Ammon's horn (tissue), 1 donor: ENCODE measurements at regions not wholly inside any gene's neighbourhood (a gene's known extent, or its start where the extent isn't known, plus 50 kb on each side); places are given as distances from the start of the nearest gene placed in this dataset.
"Not testable (repeated sequence)": the region's sequence is repeated elsewhere in the genome, so short reads cannot be mapped to it uniquely, and the experiment has no call there.

Source experiments
- DNase-seq: peaks from one replicate; pipeline ENCODE4 v3.0.0-alpha.2; 2016; ENCODE audit warnings: low spot score

DNA sequence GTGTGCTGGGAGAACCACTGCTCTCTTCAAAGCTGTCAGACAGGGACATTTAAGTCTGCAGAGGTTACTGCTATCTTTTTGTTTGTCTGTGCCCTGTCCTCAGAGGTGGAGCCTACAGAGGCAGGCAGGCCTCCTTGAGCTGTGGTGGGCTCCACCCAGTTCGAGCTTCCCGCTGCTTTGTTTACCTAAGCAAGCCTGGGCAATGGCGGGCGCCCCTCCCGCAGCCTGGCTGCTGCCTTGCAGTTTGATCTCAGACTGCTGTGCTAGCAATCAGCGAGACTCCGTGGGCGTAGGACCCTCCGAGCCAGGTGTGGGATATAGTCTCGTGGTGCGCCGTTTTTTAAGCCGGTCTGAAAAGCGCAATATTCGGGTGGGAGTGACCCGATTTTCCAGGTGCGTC, 164.0 kb downstream of the HRH4 start:
- DNase-seq = not testable (repeated sequence)

- no peak for DNase-seq
Observed at GRCh38 chr18:24627644-24628315, 167.3 kb downstream of the HRH4 start.

DNA sequence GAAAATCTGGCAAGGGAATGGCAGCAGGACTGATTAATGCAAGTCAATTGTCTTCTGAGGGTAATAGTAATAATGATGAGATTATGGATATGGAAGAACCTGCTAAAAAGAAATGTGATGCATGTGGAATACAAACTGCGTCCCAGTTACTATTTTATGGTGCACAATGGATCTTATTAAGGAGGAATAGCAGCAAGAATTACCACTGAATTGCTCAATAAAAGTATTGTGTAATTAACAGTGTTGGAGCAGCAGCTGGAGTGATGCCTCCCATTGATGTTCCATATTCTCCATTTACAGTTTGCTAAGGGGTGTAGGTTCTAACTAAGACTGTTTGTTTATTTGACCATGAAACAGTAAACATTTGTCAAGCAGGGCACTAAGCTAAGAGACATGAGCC, 167.9 kb downstream of the HRH4 start:
- no peak for DNase-seq

GRCh38 chr18:24629921-24630320, 169.5 kb downstream of the HRH4 start:
- no peak for DNase-seq

DNA sequence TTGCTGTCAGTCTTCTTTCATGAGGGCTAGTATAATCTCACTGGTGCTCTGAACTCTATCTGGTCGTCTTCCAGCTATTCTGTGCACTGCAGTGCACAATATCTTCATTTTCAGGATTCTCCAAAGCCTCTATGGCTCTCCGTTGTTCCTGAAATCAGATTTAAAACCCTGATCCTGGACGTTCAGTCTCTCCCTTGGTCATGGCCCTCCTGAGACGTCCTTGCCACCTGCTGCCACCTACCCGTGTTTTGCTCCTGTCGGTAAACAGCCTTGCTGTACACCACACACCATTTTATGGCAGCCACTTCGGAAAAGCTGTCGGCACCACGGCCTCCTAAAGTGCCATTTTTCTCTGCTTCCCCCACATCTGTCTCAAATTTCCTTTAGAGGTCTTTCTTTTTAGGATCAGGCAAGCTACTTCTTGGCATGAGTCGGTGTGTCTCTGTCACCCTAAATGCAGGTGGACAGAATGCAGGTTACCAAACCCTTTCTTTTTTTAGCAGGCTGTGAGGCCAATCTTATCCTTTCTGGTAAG, 170.0 kb downstream of the HRH4 start:
- no peak for DNase-seq

DNA sequence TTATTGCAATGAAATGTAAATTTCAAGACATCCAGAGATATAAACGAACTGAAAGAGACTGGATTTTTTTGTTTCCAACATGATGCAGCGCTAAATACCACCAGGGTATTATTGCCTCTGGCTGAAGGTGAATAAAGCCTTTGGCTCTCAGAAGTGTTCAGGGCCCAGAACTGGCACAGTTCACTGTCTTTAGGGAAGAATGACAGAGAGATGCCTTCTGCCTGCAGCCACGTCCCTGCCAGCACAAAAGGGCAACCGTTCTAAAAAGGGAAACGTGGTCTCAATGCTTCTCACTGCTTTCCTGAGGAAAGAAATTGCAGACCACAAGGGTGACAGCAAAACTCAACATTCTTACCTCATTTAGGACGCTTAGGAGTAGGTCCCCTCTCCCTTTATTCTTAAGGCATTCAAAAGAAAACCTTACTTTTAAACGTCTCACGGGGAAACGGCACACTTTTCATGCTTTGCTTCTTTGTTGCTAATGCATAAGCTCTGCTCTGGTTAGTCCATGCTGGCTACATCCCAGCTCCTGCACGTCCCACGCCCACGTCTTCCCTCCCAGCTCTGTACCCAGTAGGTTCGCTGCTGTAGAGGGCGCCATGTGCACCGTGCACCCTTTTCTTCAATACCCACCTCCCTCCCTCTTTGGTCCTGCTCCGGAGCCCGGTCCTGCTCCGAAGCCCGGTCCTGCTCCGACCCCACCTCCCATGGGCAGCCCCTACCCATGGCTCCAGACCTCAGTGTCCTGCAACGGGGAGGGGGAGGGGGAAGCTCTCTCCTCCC, 171.0 kb downstream of the HRH4 start:
- DNase-seq = no peak

- DNase-seq = no peak
Observed at GRCh38 chr18:24632158-24632988, 171.9 kb downstream of the HRH4 start.

- DNase-seq = no peak
Observed at GRCh38 chr18:24633121-24633520, 172.7 kb downstream of the HRH4 start.

DNA sequence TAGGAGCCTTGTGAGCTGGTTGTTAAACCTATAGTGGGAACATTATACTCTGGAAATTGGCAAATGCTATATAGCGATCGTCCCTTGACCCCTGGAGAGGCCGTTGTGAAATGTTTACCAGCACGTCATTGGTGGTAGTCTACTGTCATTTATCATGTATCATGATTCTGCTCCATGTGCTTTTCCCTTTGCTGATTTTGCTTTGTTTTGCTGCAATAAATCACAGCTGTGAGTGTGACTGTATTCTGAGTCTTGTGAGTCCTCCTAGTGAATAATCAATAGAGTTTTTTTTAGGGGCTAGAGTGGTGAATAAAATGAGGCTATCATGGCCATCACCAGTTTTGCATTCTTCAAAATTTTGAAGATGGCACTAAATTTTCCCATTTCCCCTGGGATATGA, 189.1 kb downstream of the HRH4 start:
- no peak for DNase-seq

DNA sequence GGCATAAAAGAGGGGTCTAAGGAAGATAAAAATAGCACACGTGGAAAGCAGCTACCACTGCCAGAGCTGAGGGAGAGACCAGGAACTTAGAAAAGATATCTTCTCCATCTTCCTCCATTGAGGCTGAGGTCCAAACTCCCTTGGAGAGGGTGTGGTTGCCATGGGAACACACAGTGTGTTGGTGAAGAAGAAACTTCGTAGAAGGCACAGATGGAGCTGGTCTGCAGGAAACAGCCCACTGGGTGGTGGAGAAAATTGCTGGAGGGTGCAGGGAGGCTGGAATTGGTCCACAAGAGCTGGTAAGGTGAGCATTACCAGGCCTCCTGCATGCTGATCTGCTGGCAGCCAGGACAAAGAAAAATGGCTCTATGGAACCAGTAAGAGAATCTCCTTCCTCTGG, 191.0 kb downstream of the HRH4 start:
- peak; percentile 27 for DNase-seq

DNA sequence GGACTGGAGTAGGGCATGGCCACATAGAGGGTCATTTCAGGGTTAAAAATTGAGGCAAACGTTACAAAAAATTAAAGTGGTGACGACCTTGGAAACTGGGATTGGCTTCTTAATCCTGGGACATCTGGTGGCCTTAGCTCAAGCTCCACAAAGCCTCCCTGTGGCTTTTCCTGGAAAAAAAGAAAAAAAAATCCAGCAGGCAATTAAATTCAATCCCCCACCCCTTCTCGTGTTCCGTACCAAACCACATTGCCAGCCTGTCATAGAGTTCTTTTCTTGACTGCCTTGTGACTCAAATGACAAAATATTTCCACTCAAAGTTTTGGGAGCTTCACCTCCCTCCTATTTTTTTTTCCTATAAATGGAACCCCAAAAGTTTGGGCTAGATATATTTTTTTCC, 195.6 kb downstream of the HRH4 start:
- DNase-seq = no peak

- no peak for DNase-seq
Observed at GRCh38 chr18:24656551-24657443, 196.4 kb downstream of the HRH4 start.

DNA sequence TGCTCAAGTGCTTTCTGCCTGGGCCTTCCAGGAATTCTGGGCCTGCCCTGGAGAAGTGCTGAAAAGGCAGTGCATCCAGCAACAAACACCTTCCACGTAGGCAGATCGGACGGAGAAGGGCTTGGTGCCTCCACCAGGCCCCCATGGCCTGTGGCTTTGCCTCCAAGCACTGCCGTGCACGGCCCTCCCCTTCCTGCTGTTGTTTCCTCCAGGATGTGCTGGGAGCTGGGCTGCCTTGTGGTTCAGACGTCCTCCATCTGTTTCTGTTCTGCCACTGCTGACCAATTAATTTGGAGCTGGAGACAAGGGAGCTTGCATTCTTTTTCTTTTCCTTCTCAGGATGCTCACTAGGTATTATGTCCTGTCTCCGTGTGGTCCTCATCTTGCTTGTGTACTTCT, 197.0 kb downstream of the HRH4 start:
- DNase-seq = no peak

DNA sequence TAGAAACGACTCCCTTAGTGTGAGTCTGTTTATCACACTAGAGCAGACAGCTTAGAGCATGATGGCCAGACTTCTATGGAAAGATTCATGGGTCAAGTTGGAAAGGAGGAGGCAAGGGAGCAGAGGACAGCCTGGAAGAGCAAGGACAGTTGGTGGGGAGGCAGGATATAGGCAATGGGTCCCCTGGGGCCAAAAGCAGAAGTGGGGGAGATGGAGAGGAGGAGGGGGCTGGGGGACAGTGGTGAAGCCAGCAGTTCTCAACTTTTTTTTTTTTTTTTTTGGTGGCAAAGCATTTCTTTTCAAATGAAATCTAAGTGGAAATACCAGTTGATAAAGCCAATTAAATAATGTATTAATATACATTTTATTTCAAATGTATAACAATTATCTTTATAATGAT, 197.9 kb downstream of the HRH4 start:
- DNase-seq = no peak

- DNase-seq = no peak
Observed at GRCh38 chr18:24659827-24660720, 199.6 kb downstream of the HRH4 start.

- DNase-seq = no peak
Observed at GRCh38 chr18:24660956-24661355, 200.5 kb downstream of the HRH4 start.

- no peak for DNase-seq
Observed at GRCh38 chr18:24662412-24662821, 202.0 kb downstream of the HRH4 start.

GRCh38 chr18:24663026-24663425, 202.6 kb downstream of the HRH4 start:
- no peak for DNase-seq

DNA sequence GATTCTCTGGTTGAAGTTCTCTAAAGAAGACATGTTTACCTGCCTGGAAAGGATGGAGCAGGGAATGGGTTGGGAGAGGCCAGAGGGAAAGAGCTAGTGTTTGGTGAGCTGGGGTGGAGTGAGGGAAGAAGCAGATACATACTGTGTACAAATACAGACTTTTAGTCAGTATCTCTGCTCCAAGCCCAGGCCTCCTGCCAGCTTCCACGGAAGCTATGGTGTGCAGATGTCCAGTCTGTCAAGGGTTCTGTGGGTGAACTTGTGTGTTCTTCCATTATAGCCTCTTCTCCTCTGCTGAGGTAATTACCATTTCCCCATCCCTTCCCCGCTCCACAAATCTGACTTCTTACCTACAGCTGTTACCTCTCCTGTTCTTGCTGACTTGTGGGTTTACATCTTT, 208.6 kb downstream of the HRH4 start:
- no peak for DNase-seq

DNA sequence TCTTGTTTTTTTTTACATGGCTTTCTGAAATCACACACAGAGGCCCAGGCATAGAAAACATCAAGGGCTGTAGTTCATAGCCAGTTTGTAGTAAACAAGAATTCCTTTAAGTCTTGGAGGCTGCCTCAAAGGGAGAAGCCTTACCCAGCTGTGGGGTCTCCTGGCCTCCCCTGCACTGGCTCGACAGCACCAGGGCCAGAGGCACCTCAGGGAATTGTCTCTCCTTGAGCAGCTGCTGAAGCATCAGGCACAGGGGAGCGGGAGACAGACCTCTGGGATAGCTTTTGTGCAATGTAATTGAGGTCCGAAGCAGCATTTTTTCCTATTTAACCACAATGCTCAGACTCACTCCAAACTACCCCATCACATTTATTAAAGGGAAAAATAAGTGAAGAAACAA, 209.1 kb downstream of the HRH4 start:
- DNase-seq = no peak
